Jurkat, Clone E6-1 (cell line): ENCODE measurements at regions not wholly inside any gene's neighbourhood (a gene's known extent, or its start where the extent isn't known, plus 50 kb on each side); places are given as distances from the start of the nearest gene placed in this dataset.
"Not testable (repeated sequence)": the region's sequence is repeated elsewhere in the genome, so short reads cannot be mapped to it uniquely, and the experiment has no call there.

Experiments used
- DNase-seq: peaks from one replicate; pipeline ENCODE4 v3.0.0-alpha.2; 2011; ENCODE audit warnings: low read depth, low spot score
- H3K4me3 ChIP-seq: 2 replicates; pipeline ENCODE4 v1.5.1; 2011; ENCODE audit warnings: mild to moderate bottlenecking, low read length, control low read depth, moderate library complexity

DNA sequence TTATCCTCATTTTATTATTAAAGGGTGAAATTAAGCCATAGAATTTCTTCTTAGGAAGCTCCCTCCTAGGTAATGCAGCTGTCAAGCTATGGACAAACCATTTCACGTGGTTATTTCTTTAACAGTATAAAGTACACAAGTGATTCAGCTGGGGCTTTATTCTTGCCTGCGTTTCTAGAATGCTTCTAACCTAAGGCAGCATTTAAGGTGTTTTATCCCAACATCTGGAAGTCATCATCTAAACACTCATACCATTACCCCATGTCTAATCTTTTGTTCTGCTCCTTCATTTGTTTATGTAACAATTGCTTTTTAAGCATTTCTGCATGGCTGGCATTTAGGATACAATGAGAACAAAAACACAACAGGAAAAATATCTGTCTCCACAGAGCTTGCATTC lies 829.2 kb upstream of the ADAMTS5 start:
- no peak overlapping the region for H3K4me3 ChIP-seq

DNA sequence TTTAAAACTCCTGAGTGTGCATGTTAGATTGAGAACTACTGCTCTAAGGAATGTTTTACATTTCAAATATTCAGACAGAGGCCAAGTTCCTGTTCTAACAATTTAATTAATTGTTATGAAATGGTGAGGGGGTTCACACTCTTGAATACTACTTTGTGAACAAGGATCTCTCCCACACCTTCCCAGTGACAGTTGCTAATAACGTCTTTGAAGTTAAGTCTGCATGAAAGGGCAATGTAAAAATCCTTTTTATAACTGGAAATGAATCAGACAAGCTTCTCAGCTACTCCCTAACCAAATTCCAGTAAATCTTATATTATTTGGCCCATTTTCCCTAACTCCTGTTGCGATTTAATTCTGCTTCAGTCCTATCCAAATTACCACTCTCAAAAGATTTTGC lies 828.5 kb upstream of the ADAMTS5 start:
- DNase-seq: no peak
- H3K4me3 ChIP-seq: no peak overlapping the region

More for the DNA sequence above, 829.2 kb upstream of the ADAMTS5 start:
- DNase-seq: no peak

DNA sequence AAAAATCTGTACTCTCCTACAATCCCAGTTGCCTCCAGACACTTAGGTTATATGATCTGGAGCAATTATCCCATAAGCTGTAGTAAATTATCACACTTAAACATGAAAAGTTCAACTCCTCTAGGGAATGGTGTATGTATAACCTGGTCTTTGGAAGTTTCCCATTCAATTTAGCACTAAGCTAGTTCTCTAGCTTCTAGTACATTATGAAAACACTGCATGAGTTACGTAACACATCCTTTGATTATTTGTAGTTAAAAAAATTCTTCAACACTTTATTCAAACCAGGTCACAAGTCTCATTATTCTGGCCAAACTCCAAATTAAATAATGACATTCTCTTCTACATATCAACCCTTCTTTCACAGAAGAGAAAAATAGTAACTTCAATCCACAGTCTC lies 827.0 kb upstream of the ADAMTS5 start:
- H3K4me3 ChIP-seq: no peak overlapping the region
- no peak for DNase-seq

DNA sequence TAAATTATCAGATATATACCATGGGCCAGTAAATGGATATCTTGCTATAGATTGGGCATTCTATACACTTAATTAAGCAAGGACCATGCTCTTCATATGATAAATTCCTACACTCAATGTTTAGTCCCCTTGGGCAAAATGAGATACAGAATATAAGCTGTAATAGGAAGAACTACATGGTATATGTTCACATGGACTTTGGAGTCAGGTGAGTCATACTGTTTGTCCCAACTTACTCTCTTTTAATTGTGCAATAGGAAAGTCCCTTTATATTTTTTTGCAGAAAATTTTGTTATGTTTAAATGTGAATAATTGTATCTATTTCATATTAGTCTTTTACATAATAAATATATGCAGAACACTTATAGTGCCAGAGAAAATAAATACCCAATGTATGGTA lies 820.2 kb upstream of the ADAMTS5 start:
- no peak overlapping the region for H3K4me3 ChIP-seq
- no peak for DNase-seq

DNA sequence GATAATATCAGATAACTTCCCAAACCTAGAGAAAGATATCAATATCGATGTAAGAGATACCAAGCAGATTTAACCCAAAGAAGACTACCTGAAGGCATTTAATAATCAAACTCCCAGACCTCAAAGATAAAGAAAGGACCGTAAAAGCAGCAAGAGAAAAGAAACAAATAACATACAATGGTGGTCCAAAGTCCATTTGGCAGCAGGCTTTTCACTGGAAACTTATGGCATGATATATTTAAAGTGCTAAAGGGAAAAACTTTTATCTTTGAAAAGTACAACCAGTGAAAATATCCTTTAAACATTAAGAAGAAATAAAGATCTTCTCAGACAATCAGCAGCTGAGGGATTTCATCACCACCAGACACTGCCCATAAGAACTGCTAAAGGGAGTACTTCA lies 812.7 kb upstream of the ADAMTS5 start:
- H3K4me3 ChIP-seq: no peak overlapping the region

DNA sequence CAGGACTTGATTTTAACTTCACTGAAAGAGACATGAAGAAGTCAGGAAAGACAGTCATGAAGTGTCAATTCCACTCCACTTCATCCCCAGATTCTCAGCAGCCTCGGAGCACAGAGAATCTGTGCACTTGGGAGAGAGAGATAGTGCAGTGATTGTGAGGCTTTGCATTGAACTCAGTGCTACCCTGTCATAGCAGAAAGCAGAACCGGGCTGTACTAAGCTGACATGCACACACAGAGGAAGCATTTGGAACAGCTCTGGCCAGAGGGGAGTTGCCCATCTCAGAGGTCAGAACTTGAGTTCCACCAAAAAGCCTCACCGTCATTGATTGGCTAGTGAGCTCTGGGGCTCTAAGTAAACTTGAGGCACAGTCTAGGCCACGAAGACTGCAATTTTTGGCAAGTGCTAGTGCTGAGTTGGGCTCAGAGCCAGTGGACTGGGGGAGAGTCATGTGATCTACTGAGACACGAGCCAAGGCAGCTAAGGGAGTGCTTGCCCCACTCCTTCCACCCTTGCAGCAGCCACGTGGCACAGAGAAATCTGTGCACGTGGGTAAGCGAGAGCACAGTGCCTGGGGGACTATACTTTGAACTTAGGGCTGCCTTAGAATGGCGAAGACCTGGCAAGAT lies 810.2 kb upstream of the ADAMTS5 start:
- DNase-seq: no peak
- H3K4me3 ChIP-seq: no peak overlapping the region

More for the DNA sequence above, 812.7 kb upstream of the ADAMTS5 start:
- DNase-seq: no peak

DNA sequence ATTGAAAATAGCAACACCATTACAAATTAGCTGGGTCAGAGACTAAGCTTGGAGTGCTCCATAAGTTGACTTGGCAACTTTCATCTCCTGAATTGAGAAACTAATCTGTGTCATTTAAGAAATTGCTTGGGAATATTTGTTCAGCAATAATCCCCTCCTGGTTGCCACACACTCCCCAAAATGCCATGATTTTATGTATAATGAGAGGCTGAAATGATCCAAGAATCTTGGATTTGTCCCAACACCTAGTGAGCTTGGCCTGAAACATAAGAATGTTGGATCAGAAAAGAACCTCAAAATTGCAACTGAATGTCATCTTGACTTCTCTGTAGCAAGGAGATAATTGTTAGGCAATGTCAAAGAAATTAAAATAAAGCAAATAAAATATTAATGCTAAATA lies 805.9 kb upstream of the ADAMTS5 start:
- no peak for DNase-seq

DNA sequence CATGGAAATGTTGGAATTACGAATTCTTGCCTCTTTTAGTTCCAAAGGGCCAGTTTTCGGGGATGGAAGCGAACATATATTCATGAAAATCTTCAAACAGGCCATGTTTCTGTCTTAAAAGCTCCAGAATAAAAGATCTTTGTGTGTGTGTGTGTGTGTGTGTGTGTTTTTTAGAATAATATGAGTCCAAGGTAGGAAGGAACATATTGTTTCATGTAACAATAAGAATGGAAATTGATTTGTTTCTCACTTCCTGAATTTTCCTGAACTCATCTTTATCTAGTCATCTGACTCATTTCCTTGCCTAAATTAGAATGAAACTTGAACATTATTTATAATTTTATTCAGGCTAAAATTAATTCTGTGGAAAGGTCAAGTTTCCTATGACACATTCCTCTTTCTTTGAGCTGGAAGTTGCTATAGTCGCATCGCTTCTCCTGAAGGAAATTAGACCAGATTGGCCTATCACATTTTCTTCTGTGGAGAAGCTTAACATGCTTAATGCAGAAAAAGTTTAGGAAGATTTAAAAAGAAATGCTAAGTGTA lies 805.1 kb upstream of the ADAMTS5 start:
- no peak for DNase-seq
- H3K4me3 ChIP-seq: no peak overlapping the region

More for the DNA sequence above, 805.9 kb upstream of the ADAMTS5 start:
- H3K4me3 ChIP-seq: no peak overlapping the region

DNA sequence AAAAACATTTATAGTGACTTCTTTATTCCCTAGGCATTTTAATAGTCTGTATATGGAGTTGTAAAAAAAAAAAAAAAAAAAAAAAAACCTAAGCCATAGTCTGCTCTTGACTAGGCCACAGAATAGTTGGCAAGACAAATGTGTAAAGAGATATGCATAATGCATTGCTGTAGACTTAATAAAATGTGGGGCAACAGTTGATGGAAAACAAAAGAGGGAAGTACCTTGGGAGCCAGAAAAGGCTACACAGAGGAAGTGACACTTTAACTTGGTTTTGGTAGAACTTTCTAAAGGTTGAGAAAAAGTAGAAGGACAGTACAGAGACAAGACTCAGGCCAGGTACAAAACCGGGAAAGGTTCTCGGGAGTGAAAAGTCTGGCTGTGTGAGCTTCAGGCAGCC lies 802.9 kb upstream of the ADAMTS5 start:
- no peak overlapping the region for H3K4me3 ChIP-seq
- no peak for DNase-seq

DNA sequence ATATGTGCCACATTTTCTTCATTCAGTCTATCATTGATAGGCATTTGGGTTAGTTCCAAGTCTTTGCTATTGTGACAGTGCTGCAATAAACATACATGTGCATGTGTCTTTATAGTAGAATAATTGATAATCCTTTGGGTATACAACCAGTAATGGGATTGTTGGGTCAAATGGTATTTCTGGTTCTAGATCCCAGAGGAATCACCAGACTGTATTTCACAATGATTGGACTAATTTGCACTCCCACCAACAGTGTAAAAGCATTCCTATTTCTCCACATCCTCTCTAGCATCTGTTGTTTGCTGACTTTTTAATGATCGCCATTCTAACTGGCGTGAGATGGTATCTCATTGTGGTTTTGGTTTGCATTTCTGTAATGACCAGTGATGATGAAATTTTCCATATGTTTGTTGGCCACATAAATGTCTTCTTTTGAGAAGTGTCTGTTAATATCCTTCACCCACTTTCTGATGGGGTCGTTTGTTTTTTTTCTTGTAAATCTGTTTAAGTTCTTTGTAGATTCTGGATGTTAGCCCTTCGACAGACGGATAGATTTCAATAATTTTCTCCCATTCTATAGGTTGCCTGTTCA lies 801.3 kb upstream of the ADAMTS5 start:
- not testable (repeated sequence) for DNase-seq, H3K4me3 ChIP-seq

DNA sequence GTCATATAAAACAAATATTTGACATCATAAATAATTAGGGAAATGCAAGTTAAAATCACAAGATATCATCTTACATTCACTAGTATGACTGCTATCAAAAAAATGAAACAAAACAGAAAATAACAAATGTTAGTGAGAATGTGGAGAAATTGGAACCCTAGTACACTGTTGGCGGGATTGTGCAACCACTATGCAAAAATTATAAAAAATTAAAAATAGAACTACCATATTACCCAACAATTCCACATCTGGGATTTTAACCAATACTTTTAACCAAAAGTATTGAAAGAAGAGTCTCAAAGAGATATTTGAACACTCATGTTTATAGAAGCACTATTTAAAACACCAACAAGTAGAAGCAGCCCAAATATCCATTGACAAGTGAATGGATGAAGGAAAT lies 797.2 kb upstream of the ADAMTS5 start:
- H3K4me3 ChIP-seq: no peak overlapping the region
- no peak for DNase-seq

DNA sequence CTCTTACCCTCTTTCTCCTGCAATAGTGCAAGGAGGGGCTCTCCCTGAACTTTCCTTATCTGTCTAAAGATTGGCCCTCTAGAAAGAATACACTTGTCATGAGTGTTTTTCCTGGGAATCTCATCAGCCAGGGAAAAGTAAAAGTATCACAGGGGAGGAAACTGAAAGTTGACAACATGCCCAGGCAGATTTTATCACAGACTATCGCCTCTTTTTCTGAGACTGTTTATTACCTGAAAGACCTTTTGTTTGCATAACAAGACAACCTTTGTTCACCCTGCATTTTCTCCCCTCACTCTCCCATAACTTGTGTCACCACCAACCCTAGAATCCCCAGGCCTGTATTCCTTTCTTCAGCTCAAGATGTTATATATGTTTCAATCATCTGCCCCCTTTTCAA lies 794.7 kb upstream of the ADAMTS5 start:
- no peak for DNase-seq
- H3K4me3 ChIP-seq: no peak overlapping the region

DNA sequence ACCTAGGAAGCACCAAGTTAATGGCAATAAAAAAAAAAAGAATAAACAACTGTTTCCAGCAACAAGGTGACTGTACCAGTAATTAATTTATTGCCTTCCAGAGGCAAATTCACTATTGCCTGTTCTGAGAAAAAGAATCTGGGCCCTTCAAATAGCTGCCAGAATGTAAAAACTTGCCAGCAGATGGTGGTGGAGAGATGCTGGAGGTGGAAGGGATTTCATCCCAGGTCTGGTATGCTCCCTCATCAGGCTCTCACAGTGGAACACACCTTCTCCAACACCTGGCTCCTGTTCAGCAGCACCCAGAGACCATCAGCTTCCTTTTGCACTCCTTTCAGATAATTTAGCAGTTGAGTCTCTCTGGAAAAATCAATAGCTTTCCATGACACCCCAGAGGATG lies 792.9 kb upstream of the ADAMTS5 start:
- DNase-seq: no peak
- H3K4me3 ChIP-seq: no peak overlapping the region

DNA sequence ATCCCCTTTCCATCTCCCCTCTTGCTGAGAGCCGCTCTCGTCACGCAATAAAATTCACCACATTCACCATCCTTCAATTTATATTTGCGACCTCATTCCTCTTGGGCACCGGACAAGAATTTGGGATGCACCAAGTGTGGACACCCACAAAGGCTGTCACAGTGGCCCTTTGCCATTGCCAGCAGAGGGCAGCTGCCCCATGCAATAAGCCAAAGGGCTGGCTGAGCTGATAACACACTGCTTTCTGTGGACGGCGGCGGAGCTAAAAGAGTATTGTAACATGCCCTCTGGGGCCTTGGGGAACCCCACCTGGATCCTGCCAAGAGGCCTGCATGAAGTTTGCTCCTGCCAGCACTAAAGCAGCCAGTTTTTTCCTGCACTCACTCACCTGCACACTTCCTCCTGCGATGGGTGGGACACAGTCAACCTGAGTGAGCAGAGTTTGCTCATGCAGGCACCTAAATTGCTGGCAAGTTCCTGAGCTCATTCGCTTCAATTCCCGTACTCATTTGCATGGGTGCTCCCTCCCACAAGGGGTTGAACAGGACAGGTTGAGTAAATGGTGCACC lies 792.3 kb upstream of the ADAMTS5 start:
- DNase-seq: no peak
- H3K4me3 ChIP-seq: no peak overlapping the region

DNA sequence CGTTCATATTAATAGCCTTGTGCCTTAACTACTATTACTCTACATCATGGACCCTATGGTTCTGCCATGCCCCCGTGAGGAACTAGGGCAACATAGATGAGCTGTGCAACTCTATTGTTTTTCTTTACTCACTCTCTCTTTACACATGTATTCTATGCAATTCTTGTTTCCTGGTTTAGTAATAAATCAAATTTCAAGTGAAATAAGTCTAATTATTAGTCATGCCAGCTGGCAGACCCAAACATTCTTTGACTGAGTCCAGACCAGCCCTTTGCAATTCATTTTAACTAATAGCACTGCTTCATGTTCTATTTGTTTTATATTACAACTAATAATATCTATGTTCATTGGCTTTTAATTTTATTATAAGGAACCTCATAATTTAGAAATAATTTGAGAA lies 789.3 kb upstream of the ADAMTS5 start:
- DNase-seq: no peak
- H3K4me3 ChIP-seq: no peak overlapping the region

DNA sequence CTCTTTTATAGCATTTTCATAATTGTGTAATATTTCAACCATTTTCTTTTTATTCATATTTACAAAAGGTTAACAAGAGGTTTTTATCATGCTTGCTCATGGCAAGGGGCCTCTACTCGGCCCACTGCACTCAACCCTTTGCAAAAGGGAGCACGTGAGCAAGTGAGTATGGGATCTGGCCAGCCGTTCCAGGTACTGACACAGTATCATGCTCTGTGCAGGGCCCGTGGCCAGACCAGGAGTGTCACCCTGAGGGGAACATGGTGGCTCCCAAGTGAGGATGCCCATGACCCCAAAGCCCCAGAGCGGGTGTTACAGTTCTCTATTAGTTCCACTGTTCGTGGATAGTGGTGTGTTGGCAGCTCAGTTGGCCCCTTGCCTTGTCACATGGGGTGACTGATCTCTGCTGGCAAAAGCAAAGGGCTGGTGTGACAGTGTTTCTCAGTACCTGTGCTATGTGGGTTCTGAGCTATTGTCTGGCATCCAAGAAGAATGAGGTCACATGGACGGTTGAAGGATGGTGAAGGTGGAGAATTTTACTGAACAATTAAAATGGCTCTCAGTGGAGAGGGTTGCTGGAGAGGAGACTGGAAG lies 777.2 kb upstream of the ADAMTS5 start:
- H3K4me3 ChIP-seq: no peak overlapping the region
- DNase-seq: no peak

DNA sequence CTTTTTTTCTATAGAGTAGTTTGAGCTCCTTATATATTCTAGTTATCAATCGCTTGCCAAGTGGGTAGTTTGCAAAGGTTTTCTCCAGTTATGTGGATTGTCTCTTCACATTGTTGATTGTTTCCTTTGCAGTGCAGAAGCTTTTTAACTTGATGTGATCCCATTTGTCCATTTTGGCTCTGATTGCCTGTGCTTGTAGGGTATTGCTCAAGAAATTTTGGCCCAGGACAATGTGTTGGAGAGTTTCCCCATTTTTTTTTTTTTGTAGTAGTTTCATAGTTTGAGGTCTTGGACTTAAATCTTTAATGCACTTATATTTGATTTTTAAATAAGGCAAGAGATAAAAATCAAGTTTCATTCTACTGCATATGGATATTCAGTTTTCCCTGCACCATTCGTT lies 774.8 kb upstream of the ADAMTS5 start:
- no peak overlapping the region for H3K4me3 ChIP-seq
- DNase-seq: no peak

DNA sequence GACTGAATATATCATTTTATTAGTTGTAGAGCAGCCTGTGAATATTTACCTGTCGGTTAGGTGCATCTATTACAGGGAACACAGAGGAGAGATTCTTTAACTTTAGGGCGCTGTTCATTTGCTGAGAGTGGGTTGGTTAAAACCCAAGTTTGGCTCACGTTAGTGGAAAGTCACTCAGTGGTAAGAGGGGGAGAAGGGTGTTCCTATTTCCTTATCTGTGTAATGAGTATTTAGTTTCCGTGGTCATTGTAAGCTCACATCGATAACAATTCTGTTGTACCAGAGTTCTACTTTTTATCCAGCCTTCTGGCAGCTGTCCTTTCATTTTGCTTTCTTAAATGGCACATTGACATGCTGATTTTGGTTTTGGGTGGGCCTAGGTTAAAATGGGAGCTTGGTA lies 773.2 kb upstream of the ADAMTS5 start:
- H3K4me3 ChIP-seq: no peak overlapping the region
- DNase-seq: no peak

DNA sequence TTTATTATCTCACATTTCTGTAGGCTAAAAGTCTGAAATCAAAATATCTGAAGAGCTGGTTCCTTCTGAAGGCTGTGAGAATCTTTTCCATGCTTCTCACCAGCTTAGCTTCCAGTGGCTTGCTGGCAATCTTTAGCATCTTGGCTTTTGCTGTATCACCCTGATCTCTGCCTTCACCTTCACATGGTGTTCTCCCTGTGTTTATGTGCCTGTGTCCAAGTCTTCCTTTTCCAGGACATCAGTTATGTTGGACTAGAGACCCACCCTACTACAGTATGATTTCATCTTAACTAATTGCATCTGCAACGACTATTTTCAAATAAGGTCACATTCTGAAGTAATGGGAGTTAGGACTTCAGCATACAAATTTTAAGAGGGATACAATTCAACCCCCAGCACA lies 772.3 kb upstream of the ADAMTS5 start:
- no peak for DNase-seq
- no peak overlapping the region for H3K4me3 ChIP-seq

DNA sequence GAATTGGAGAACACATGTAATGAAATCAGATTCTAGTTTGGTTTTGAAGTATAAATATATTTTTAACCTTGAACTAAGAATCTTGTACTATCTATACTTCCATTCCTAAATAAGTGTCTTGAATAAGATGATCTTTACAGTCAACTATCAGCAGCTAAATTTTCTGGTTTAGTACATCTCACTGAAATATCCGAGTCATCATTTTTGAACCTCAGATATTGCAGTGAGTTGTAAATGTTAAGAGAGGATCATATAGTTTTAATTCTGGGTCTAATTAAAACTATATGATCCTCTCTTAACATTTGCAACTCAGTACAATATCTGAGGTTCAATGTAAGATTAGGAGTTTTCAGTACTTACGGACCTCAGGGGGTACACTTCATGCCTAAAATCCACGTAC lies 768.8 kb upstream of the ADAMTS5 start:
- no peak for DNase-seq
- H3K4me3 ChIP-seq: no peak overlapping the region
